WTC11 (cell line): ENCODE measurements at regions not wholly inside any gene's neighbourhood (a gene's known extent, or its start where the extent isn't known, plus 50 kb on each side); places are given as distances from the start of the nearest gene placed in this dataset.

Experiments
- ATAC-seq: fragments of 200-7000 bp; cut with Tn5 transposase; 2 replicates; pipeline ENCODE4 v1.10.0; 2021; ENCODE audit warnings: mild to moderate bottlenecking, moderate library complexity
- CTCF ChIA-PET: fragments of 300-600 bp; sonication (Branson Sonifier 250); formaldehyde crosslinking; loops from one replicate; lab custom pipeline; 2021; ENCODE audit warnings: antibody characterized with exemption; lab: Charles Lee
- POLR2A ChIA-PET: fragments of 350-600 bp; sonication (Branson Sonifier 250); formaldehyde crosslinking; loops from one replicate; lab custom pipeline; 2021; ENCODE audit warnings: antibody characterized with exemption; lab: Charles Lee
- DNase-seq: peaks from one replicate; pipeline ENCODE4 v3.0.0; 2021; ENCODE audit warnings: low spot score
- H3K27ac Mint-ChIP-seq: 2 replicates; pipeline ENCODE4 v1.8.0; 2021; ENCODE audit warnings: mixed read lengths
- H3K27me3 Mint-ChIP-seq: 2 replicates; pipeline ENCODE4 v1.8.0; 2021; ENCODE audit warnings: low read depth, mild to moderate bottlenecking, moderate library complexity, mixed read lengths
- H3K36me3 Mint-ChIP-seq: 2 replicates; pipeline ENCODE4 v1.8.0; 2021; ENCODE audit warnings: mixed read lengths
- H3K4me1 Mint-ChIP-seq: 2 replicates; pipeline ENCODE4 v1.8.0; 2022; ENCODE audit warnings: mixed read lengths
- H3K4me3 Mint-ChIP-seq: 2 replicates; pipeline ENCODE4 v1.8.0; 2021; ENCODE audit warnings: mild to moderate bottlenecking, moderate library complexity, mixed read lengths
- H3K9me3 Mint-ChIP-seq: 2 replicates; pipeline ENCODE4 v1.8.0; 2021; ENCODE audit warnings: mixed read lengths
- CTCF ChIP-seq: fragments of 200-600 bp; IDR thresholded peaks from 2 replicates; pipeline ENCODE4 v1.8.0; 2022; ENCODE audit warnings: antibody characterized with exemption
- ELF4 ChIP-seq: sonication (generic); formaldehyde crosslinking; IDR thresholded peaks from 2 replicates; pipeline ENCODE4 v1.8.1; 2022; ENCODE audit warnings: low read depth, mild to moderate bottlenecking, moderate library complexity, missing genetic modification reagents
- ERG ChIP-seq: fragments of 250-450 bp; sonication (Bioruptor Pico); IDR thresholded peaks from 2 replicates; pipeline ENCODE4 v1.8.0; 2021; ENCODE audit warnings: mild to moderate bottlenecking
- NFE2L1 ChIP-seq: sonication (generic); formaldehyde crosslinking; IDR thresholded peaks from 2 replicates; pipeline ENCODE4 v1.8.1; 2023; ENCODE audit warnings: missing genetic modification reagents
- OVOL2 ChIP-seq: fragments of 250-450 bp; sonication (Bioruptor Pico); IDR thresholded peaks from 2 replicates; pipeline ENCODE4 v1.9.0; 2021; ENCODE audit warnings: mild to moderate bottlenecking, borderline replicate concordance
- PRRX2 ChIP-seq: fragments of 250-450 bp; sonication (Bioruptor Pico); IDR thresholded peaks from 2 replicates; pipeline ENCODE4 v1.8.0; 2021; ENCODE audit warnings: mild to moderate bottlenecking
- SMAD4 ChIP-seq: sonication (generic); formaldehyde crosslinking; IDR thresholded peaks from 2 replicates; pipeline ENCODE4 v1.8.0; 2022; ENCODE audit warnings: mild to moderate bottlenecking, missing genetic modification reagents
- TEAD1 ChIP-seq: sonication (generic); formaldehyde crosslinking; IDR thresholded peaks from 2 replicates; pipeline ENCODE4 v1.8.0; 2022; ENCODE audit warnings: mild to moderate bottlenecking, missing genetic modification reagents
- ZBTB21 ChIP-seq: sonication (generic); formaldehyde crosslinking; IDR thresholded peaks from 2 replicates; pipeline ENCODE4 v1.8.1; 2023; ENCODE audit warnings: mild to moderate bottlenecking, missing genetic modification reagents, borderline replicate concordance
- ZNF263 ChIP-seq: sonication (generic); formaldehyde crosslinking; IDR thresholded peaks from 2 replicates; pipeline ENCODE4 v1.8.1; 2022; ENCODE audit warnings: low read depth, mild to moderate bottlenecking, moderate library complexity, missing genetic modification reagents
- ZNF317 ChIP-seq: sonication (generic); formaldehyde crosslinking; IDR thresholded peaks from 2 replicates; pipeline ENCODE4 v1.8.1; 2023; ENCODE audit warnings: low read depth, mild to moderate bottlenecking, moderate library complexity, missing genetic modification reagents, borderline replicate concordance
- ZNF425 ChIP-seq: fragments of 250-450 bp; sonication (Bioruptor Pico); conservative IDR thresholded peaks from 2 replicates; pipeline ENCODE4 v1.9.0; 2021; ENCODE audit warnings: mild to moderate bottlenecking
- ZNF671 ChIP-seq: fragments of 250-450 bp; sonication (Bioruptor Pico); IDR thresholded peaks from 2 replicates; pipeline ENCODE4 v1.8.0; 2021; ENCODE audit warnings: mild to moderate bottlenecking
- TF ChIP-seq, protein P1 (sequence below): fragments of 250-450 bp; sonication (Bioruptor Pico); IDR thresholded peaks from 2 replicates; pipeline ENCODE4 v1.9.0; 2021; ENCODE audit warnings: mild to moderate bottlenecking, borderline replicate concordance
- TF ChIP-seq, protein P2 (sequence below): sonication (generic); formaldehyde crosslinking; IDR thresholded peaks from 2 replicates; pipeline ENCODE4 v1.8.0; 2023; ENCODE audit warnings: missing genetic modification reagents, mild to moderate bottlenecking, borderline replicate concordance
- TF ChIP-seq, protein P3 (sequence below): sonication (generic); formaldehyde crosslinking; IDR thresholded peaks from 2 replicates; pipeline ENCODE4 v1.8.1; 2022; ENCODE audit warnings: missing genetic modification reagents, borderline replicate concordance
- TF ChIP-seq, protein P4 (sequence below): sonication (generic); formaldehyde crosslinking; IDR thresholded peaks from 2 replicates; pipeline ENCODE4 v1.8.0; 2022; ENCODE audit warnings: mild to moderate bottlenecking, missing genetic modification reagents
- TF ChIP-seq, protein P5 (sequence below): sonication (generic); formaldehyde crosslinking; IDR thresholded peaks from 2 replicates; pipeline ENCODE4 v1.8.0; 2023; ENCODE audit warnings: mild to moderate bottlenecking, missing genetic modification reagents

- Mint-ChIP-seq H3K9me3 (no peaks in the 10 kb centered on the region), H3K27ac (no peak overlapping the region), H3K36me3 (no peaks in the 10 kb centered on the region), H3K4me1 (peaks cover 11% of the 10 kb centered on the region), H3K27me3 (no peaks in the 10 kb centered on the region), H3K4me3 (no peak overlapping the region)
- ChIA-PET CTCF (no interaction called here), POLR2A (no interaction called here)
- no peak for DNase-seq
- no peak for ATAC-seq
- TF ChIP-seq, protein P1, sequence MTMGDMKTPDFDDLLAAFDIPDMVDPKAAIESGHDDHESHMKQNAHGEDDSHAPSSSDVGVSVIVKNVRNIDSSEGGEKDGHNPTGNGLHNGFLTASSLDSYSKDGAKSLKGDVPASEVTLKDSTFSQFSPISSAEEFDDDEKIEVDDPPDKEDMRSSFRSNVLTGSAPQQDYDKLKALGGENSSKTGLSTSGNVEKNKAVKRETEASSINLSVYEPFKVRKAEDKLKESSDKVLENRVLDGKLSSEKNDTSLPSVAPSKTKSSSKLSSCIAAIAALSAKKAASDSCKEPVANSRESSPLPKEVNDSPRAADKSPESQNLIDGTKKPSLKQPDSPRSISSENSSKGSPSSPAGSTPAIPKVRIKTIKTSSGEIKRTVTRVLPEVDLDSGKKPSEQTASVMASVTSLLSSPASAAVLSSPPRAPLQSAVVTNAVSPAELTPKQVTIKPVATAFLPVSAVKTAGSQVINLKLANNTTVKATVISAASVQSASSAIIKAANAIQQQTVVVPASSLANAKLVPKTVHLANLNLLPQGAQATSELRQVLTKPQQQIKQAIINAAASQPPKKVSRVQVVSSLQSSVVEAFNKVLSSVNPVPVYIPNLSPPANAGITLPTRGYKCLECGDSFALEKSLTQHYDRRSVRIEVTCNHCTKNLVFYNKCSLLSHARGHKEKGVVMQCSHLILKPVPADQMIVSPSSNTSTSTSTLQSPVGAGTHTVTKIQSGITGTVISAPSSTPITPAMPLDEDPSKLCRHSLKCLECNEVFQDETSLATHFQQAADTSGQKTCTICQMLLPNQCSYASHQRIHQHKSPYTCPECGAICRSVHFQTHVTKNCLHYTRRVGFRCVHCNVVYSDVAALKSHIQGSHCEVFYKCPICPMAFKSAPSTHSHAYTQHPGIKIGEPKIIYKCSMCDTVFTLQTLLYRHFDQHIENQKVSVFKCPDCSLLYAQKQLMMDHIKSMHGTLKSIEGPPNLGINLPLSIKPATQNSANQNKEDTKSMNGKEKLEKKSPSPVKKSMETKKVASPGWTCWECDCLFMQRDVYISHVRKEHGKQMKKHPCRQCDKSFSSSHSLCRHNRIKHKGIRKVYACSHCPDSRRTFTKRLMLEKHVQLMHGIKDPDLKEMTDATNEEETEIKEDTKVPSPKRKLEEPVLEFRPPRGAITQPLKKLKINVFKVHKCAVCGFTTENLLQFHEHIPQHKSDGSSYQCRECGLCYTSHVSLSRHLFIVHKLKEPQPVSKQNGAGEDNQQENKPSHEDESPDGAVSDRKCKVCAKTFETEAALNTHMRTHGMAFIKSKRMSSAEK (CRISPR knock-in tag), result no peak
- TF ChIP-seq NFE2L1 (CRISPR knock-in tag) (no peak), TEAD1 (no peak), CTCF (no peak), OVOL2 (CRISPR knock-in tag) (no peak), ZNF425 (CRISPR knock-in tag) (no peak), ZBTB21 (CRISPR knock-in tag) (no peak), ZNF317 (no peak), ERG (CRISPR knock-in tag) (no peak), ELF4 (no peak), PRRX2 (CRISPR knock-in tag) (no peak), ZNF671 (CRISPR knock-in tag) (no peak), ZNF263 (CRISPR knock-in tag) (no peak), SMAD4 (CRISPR knock-in tag) (no peak)
- TF ChIP-seq, protein P2, sequence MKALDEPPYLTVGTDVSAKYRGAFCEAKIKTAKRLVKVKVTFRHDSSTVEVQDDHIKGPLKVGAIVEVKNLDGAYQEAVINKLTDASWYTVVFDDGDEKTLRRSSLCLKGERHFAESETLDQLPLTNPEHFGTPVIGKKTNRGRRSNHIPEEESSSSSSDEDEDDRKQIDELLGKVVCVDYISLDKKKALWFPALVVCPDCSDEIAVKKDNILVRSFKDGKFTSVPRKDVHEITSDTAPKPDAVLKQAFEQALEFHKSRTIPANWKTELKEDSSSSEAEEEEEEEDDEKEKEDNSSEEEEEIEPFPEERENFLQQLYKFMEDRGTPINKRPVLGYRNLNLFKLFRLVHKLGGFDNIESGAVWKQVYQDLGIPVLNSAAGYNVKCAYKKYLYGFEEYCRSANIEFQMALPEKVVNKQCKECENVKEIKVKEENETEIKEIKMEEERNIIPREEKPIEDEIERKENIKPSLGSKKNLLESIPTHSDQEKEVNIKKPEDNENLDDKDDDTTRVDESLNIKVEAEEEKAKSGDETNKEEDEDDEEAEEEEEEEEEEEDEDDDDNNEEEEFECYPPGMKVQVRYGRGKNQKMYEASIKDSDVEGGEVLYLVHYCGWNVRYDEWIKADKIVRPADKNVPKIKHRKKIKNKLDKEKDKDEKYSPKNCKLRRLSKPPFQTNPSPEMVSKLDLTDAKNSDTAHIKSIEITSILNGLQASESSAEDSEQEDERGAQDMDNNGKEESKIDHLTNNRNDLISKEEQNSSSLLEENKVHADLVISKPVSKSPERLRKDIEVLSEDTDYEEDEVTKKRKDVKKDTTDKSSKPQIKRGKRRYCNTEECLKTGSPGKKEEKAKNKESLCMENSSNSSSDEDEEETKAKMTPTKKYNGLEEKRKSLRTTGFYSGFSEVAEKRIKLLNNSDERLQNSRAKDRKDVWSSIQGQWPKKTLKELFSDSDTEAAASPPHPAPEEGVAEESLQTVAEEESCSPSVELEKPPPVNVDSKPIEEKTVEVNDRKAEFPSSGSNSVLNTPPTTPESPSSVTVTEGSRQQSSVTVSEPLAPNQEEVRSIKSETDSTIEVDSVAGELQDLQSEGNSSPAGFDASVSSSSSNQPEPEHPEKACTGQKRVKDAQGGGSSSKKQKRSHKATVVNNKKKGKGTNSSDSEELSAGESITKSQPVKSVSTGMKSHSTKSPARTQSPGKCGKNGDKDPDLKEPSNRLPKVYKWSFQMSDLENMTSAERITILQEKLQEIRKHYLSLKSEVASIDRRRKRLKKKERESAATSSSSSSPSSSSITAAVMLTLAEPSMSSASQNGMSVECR (CRISPR knock-in tag), result no peak
- TF ChIP-seq, protein P3, sequence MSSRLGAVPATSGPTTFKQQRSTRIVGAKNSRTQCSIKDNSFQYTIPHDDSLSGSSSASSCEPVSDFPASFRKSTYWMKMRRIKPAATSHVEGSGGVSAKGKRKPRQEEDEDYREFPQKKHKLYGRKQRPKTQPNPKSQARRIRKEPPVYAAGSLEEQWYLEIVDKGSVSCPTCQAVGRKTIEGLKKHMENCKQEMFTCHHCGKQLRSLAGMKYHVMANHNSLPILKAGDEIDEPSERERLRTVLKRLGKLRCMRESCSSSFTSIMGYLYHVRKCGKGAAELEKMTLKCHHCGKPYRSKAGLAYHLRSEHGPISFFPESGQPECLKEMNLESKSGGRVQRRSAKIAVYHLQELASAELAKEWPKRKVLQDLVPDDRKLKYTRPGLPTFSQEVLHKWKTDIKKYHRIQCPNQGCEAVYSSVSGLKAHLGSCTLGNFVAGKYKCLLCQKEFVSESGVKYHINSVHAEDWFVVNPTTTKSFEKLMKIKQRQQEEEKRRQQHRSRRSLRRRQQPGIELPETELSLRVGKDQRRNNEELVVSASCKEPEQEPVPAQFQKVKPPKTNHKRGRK, result no peak
- TF ChIP-seq, protein P4, sequence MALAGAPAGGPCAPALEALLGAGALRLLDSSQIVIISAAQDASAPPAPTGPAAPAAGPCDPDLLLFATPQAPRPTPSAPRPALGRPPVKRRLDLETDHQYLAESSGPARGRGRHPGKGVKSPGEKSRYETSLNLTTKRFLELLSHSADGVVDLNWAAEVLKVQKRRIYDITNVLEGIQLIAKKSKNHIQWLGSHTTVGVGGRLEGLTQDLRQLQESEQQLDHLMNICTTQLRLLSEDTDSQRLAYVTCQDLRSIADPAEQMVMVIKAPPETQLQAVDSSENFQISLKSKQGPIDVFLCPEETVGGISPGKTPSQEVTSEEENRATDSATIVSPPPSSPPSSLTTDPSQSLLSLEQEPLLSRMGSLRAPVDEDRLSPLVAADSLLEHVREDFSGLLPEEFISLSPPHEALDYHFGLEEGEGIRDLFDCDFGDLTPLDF (CRISPR knock-in tag), result no peak
- TF ChIP-seq, protein P5, sequence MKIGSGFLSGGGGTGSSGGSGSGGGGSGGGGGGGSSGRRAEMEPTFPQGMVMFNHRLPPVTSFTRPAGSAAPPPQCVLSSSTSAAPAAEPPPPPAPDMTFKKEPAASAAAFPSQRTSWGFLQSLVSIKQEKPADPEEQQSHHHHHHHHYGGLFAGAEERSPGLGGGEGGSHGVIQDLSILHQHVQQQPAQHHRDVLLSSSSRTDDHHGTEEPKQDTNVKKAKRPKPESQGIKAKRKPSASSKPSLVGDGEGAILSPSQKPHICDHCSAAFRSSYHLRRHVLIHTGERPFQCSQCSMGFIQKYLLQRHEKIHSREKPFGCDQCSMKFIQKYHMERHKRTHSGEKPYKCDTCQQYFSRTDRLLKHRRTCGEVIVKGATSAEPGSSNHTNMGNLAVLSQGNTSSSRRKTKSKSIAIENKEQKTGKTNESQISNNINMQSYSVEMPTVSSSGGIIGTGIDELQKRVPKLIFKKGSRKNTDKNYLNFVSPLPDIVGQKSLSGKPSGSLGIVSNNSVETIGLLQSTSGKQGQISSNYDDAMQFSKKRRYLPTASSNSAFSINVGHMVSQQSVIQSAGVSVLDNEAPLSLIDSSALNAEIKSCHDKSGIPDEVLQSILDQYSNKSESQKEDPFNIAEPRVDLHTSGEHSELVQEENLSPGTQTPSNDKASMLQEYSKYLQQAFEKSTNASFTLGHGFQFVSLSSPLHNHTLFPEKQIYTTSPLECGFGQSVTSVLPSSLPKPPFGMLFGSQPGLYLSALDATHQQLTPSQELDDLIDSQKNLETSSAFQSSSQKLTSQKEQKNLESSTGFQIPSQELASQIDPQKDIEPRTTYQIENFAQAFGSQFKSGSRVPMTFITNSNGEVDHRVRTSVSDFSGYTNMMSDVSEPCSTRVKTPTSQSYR (CRISPR knock-in tag), result no peak
Measured at GRCh38 chr10:64067859-64068258, 546.7 kb downstream of the REEP3 start.
